Astrocyte (in vitro differentiated cells and primary cell): ENCODE measurements at regions not wholly inside any gene's neighbourhood (a gene's known extent, or its start where the extent isn't known, plus 50 kb on each side); places are given as distances from the start of the nearest gene placed in this dataset.

Experiments used
- EZH2 ChIP-seq: IDR thresholded peaks from 2 replicates; pipeline ENCODE4 v1.6.1; 2012; ENCODE audit warnings: mild to moderate bottlenecking, low read length, inconsistent platforms; ENCODE audit not compliant: insufficient read depth
- TF ChIP-seq, protein P1 (sequence below): IDR thresholded peaks from 2 replicates; pipeline ENCODE4 v1.5.1; 2011; ENCODE audit warnings: low read depth, mild to moderate bottlenecking, inconsistent platforms, low read length, moderate library complexity; ENCODE audit not compliant: insufficient read depth

DNA sequence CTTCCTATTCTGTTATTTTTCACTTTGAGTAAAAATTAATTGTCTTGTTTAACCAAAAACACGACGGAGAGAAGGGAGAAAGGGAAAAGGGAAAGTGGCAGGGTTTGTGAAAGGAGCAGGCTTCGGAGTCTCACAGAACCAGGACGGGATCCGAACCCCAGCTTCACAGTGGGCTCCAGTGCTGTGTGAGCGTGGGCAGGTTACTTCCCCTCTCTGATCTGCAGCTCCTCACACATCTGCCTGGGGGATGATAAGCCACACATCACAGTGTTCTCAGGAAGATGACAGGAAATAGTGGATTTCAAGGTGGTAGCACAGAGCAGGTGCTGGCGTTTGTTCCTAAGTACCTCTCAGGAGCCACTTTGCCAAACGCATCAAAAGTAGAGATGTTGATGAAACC lies 94.2 kb upstream of the GPR26 start:
- TF ChIP-seq, protein P1, sequence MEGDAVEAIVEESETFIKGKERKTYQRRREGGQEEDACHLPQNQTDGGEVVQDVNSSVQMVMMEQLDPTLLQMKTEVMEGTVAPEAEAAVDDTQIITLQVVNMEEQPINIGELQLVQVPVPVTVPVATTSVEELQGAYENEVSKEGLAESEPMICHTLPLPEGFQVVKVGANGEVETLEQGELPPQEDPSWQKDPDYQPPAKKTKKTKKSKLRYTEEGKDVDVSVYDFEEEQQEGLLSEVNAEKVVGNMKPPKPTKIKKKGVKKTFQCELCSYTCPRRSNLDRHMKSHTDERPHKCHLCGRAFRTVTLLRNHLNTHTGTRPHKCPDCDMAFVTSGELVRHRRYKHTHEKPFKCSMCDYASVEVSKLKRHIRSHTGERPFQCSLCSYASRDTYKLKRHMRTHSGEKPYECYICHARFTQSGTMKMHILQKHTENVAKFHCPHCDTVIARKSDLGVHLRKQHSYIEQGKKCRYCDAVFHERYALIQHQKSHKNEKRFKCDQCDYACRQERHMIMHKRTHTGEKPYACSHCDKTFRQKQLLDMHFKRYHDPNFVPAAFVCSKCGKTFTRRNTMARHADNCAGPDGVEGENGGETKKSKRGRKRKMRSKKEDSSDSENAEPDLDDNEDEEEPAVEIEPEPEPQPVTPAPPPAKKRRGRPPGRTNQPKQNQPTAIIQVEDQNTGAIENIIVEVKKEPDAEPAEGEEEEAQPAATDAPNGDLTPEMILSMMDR: no peak
- no peak for TF ChIP-seq EZH2
